A549 (cell line): ENCODE measurements at regions not wholly inside any gene's neighbourhood (a gene's known extent, or its start where the extent isn't known, plus 50 kb on each side); places are given as distances from the start of the nearest gene placed in this dataset.

Experiments used
- CBX2 ChIP-seq: fragments of 200-600 bp; sonication (generic); IDR thresholded peaks from 2 replicates; pipeline ENCODE4 v1.6.1; 2016; ENCODE audit warnings: low read depth, mild to moderate bottlenecking, borderline replicate concordance
- CTCF ChIP-seq: fragments of >200 bp; sonication (Bioruptor Twin); formaldehyde crosslinking; IDR thresholded peaks from 3 replicates; pipeline ENCODE4 v1.5.1; 2016
- ELK1 ChIP-seq: fragments of 150-350 bp; IDR thresholded peaks from 2 replicates; pipeline ENCODE4 v1.6.1; 2014; ENCODE audit warnings: low read depth, mild to moderate bottlenecking, low read length
- EP300 ChIP-seq, 2 experiments: fragments of >200 bp; sonication (Bioruptor Twin); formaldehyde crosslinking; IDR thresholded peaks; 2 replicates in 1 of 2; 3 replicates in 1 of 2; pipeline ENCODE4 v1.6.1; 2016 to 2017
- HDAC2 ChIP-seq: fragments of 200-600 bp; sonication (generic); IDR thresholded peaks from 2 replicates; pipeline ENCODE4 v1.6.1; 2016
- MYC ChIP-seq: IDR thresholded peaks from 2 replicates; pipeline ENCODE4 v1.6.1; 2012; ENCODE audit warnings: mild to moderate bottlenecking, inconsistent platforms, low read length, improper control_type of control experiment, borderline replicate concordance
- POLR2A ChIP-seq: IDR thresholded peaks from 2 replicates; pipeline ENCODE4 v1.6.1; 2012; ENCODE audit warnings: mild to moderate bottlenecking, low read length
- RAD21 ChIP-seq, 2 experiments: fragments of >200 bp in 1 of 2; sonication (Bioruptor Twin) in 1 of 2; formaldehyde crosslinking in 1 of 2; IDR thresholded peaks in 1 of 2; conservative IDR thresholded peaks in 1 of 2; 2 replicates in 1 of 2; 3 replicates in 1 of 2; pipeline ENCODE4 v1.6.1; 2012 to 2018; ENCODE audit warnings: inconsistent platforms in 1 of 2
- RFX5 ChIP-seq: fragments of 450-650 bp; IDR thresholded peaks from 2 replicates; pipeline ENCODE4 v1.7.1; 2014; ENCODE audit warnings: antibody characterized with exemption, mild to moderate bottlenecking, moderate library complexity
- TP53 ChIP-seq: fragments of 250-450 bp; sonication (Bioruptor Pico); IDR thresholded peaks from 2 replicates; pipeline ENCODE4 v1.5.0; 2021; ENCODE audit warnings: mild to moderate bottlenecking, moderate library complexity
- TF ChIP-seq, protein P1 (sequence below): fragments of 450-650 bp; IDR thresholded peaks from 2 replicates; pipeline ENCODE4 v1.6.1; 2014; ENCODE audit warnings: antibody characterized with exemption
- TF ChIP-seq, protein P2 (sequence below): fragments of 200-600 bp; sonication (generic); IDR thresholded peaks from 2 replicates; pipeline ENCODE4 v1.6.1; 2016; ENCODE audit warnings: antibody characterized with exemption, mild to moderate bottlenecking, moderate library complexity
- TF ChIP-seq, protein P3 (sequence below): fragments of 250-450 bp; sonication (Bioruptor Pico); IDR thresholded peaks from 2 replicates; pipeline ENCODE4 v1.5.0; 2020; ENCODE audit warnings: low read depth, mild to moderate bottlenecking, moderate library complexity

DNA sequence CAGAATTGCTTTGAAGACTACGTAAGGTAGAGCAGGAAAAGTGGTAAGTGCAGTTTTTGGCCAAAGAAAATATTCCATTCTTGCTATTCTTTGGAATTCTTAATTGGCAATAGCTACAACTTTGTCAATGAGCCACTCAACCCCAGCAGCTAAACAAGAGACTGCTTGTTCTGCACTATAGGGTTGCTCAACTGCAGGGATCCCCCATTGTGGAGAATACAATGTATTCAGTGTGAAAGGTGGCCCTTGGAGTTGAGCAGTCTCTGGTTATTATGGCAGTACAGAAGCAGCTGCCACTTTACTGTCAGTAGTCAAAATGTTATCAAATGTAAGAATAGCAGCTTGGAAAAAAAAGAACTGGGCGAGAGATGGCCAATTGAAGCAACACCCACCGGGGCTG, 808.7 kb downstream of the CENPC start:
- TF ChIP-seq CTCF (no peak), POLR2A (no peak), CBX2 (no peak), EP300 (IDR thresholded peaks at IDR 0.05) (no peak), RFX5 (no peak), HDAC2 (no peak), TP53 (CRISPR knock-in tag) (no peak), ELK1 (no peak), MYC (no peak), RAD21 (conservative IDR thresholded peaks at IDR 0.05 in 1 of 2, IDR thresholded peaks at IDR 0.05 in 1 of 2) (no peak)
- TF ChIP-seq, protein P1, sequence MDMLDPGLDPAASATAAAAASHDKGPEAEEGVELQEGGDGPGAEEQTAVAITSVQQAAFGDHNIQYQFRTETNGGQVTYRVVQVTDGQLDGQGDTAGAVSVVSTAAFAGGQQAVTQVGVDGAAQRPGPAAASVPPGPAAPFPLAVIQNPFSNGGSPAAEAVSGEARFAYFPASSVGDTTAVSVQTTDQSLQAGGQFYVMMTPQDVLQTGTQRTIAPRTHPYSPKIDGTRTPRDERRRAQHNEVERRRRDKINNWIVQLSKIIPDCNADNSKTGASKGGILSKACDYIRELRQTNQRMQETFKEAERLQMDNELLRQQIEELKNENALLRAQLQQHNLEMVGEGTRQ, result no peak
- TF ChIP-seq, protein P2, sequence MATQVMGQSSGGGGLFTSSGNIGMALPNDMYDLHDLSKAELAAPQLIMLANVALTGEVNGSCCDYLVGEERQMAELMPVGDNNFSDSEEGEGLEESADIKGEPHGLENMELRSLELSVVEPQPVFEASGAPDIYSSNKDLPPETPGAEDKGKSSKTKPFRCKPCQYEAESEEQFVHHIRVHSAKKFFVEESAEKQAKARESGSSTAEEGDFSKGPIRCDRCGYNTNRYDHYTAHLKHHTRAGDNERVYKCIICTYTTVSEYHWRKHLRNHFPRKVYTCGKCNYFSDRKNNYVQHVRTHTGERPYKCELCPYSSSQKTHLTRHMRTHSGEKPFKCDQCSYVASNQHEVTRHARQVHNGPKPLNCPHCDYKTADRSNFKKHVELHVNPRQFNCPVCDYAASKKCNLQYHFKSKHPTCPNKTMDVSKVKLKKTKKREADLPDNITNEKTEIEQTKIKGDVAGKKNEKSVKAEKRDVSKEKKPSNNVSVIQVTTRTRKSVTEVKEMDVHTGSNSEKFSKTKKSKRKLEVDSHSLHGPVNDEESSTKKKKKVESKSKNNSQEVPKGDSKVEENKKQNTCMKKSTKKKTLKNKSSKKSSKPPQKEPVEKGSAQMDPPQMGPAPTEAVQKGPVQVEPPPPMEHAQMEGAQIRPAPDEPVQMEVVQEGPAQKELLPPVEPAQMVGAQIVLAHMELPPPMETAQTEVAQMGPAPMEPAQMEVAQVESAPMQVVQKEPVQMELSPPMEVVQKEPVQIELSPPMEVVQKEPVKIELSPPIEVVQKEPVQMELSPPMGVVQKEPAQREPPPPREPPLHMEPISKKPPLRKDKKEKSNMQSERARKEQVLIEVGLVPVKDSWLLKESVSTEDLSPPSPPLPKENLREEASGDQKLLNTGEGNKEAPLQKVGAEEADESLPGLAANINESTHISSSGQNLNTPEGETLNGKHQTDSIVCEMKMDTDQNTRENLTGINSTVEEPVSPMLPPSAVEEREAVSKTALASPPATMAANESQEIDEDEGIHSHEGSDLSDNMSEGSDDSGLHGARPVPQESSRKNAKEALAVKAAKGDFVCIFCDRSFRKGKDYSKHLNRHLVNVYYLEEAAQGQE, result no peak
- TF ChIP-seq, protein P3, sequence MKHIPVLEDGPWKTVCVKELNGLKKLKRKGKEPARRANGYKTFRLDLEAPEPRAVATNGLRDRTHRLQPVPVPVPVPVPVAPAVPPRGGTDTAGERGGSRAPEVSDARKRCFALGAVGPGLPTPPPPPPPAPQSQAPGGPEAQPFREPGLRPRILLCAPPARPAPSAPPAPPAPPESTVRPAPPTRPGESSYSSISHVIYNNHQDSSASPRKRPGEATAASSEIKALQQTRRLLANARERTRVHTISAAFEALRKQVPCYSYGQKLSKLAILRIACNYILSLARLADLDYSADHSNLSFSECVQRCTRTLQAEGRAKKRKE (CRISPR knock-in tag), result no peak
